ACC112 (cell line): ENCODE measurements at regions not wholly inside any gene's neighbourhood (a gene's known extent, or its start where the extent isn't known, plus 50 kb on each side); places are given as distances from the start of the nearest gene placed in this dataset.

Experiments
- H2AFZ ChIP-seq: fragments of 200-600 bp; sonication (generic); one replicate; pipeline ENCODE4 v1.6.0; 2017; ENCODE audit warnings: antibody characterized with exemption, low read length; ENCODE audit not compliant: unreplicated experiment
- H3K27ac ChIP-seq: fragments of 200-600 bp; sonication (generic); 2 replicates; pipeline ENCODE4 v1.5.1; 2014; ENCODE audit warnings: low read depth, mild to moderate bottlenecking, antibody characterized with exemption, low read length, moderate library complexity
- H3K27me3 ChIP-seq: fragments of 200-600 bp; sonication (generic); 2 replicates; pipeline ENCODE4 v1.6.1; 2014; ENCODE audit warnings: mild to moderate bottlenecking, antibody characterized with exemption, low read length, moderate library complexity, mixed read lengths; ENCODE audit not compliant: insufficient read depth
- H3K36me3 ChIP-seq: fragments of 200-600 bp; sonication (generic); 2 replicates; pipeline ENCODE4 v1.6.1; 2016; ENCODE audit warnings: mild to moderate bottlenecking, antibody characterized with exemption, low read length, moderate library complexity, mixed read lengths; ENCODE audit not compliant: insufficient read depth
- H3K4me1 ChIP-seq: fragments of 200-600 bp; sonication (generic); one replicate; pipeline ENCODE4 v1.6.1; 2016; ENCODE audit warnings: low read length, mixed read lengths; ENCODE audit not compliant: insufficient read depth, unreplicated experiment, control insufficient read depth
- H3K4me3 ChIP-seq: fragments of 200-600 bp; sonication (generic); 2 replicates; pipeline ENCODE4 v1.5.1; 2014; ENCODE audit warnings: mild to moderate bottlenecking, low read depth, low read length
- H3K79me2 ChIP-seq: fragments of 200-600 bp; sonication (generic); one replicate; pipeline ENCODE4 v1.6.0; 2016; ENCODE audit warnings: low read length; ENCODE audit not compliant: control insufficient read depth, unreplicated experiment, insufficient read depth

DNA sequence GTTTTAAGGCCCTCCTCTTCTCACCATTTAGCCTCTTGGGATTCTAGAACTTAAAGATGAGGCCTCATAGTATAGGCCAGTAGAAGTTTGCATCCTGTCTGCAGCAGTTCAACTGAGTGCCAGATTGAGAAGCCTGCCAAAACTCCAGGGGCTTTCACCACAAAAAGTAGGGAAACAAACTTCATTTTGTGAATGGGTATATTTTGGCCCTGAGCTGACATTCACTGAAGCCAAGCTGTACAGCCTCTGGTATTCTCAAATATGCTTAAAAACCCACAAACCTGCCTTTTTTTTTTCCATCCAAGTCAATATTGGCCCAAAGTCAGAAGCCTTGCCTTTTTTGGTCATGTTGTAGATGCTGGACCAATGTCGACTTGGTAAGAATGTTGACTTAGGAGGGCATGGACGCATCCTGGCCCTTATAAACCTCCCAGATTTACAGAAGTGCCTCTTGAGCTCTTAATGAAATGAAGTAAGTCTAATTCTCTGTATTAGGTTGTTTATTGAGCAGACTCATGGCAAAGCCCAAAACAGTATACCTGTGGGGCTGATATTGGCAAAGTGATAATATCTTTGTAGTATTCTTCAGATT lies 337.5 kb downstream of the CHRM3 start:
- no peak overlapping the region for H2AFZ ChIP-seq
- H3K4me1 ChIP-seq, result no peaks in the 10 kb centered on the region
- no peaks in the 10 kb centered on the region for H3K27me3 ChIP-seq
- no peaks in the 10 kb centered on the region for H3K79me2 ChIP-seq
- no peaks in the 10 kb centered on the region for H3K36me3 ChIP-seq
- H3K4me3 ChIP-seq, result no peak overlapping the region
- no peak overlapping the region for H3K27ac ChIP-seq

GRCh38 chr1:239725371-239725770 lies 339.0 kb downstream of the CHRM3 start:
- no peaks in the 10 kb centered on the region for H3K4me1 ChIP-seq
- H3K79me2 ChIP-seq, result no peaks in the 10 kb centered on the region
- no peaks in the 10 kb centered on the region for H3K27me3 ChIP-seq
- no peak overlapping the region for H2AFZ ChIP-seq
- H3K36me3 ChIP-seq, result no peaks in the 10 kb centered on the region
- H3K4me3 ChIP-seq, result no peak overlapping the region
- no peak overlapping the region for H3K27ac ChIP-seq

DNA sequence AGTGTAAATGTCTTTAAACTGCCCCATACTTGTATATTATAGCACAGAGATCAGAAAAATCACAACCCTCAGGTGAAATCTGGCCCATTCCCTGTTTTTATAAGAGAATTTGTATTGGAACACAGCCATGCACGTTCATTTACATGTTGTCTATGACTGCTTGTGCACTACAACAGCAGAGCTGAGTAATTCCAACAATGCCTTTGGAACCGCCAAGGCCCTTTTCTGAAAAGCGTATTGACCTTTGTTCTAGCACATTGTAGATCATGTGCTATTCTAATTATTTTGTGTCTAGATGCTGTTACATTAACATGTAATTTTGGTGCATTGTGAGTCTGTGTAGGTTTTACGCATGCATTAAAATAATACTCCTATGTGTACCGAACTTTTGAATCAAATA lies 339.6 kb downstream of the CHRM3 start:
- Histone ChIP-seq H2AFZ (no peak overlapping the region), H3K4me1 (no peaks in the 10 kb centered on the region), H3K27ac (no peak overlapping the region), H3K4me3 (no peak overlapping the region), H3K36me3 (no peaks in the 10 kb centered on the region), H3K27me3 (no peaks in the 10 kb centered on the region), H3K79me2 (no peaks in the 10 kb centered on the region)

DNA sequence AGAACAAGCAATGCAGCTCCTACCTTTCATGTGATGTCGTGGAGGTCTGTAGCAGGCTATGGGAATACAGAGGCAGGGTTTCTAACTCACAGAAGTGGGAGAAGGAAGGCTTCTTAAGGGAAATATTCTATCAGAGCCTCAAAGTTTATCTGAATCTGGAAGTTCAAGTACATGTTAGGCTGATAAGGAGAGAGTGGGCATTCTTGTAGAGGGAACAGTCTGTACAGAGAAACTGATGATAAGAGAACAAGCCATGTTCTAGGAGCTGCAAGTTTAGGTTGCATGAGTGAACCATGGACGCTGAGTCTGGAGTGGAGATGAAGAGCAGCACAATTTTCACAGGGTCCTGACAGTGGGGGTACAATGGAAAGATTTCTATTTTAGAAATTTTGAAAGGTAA lies 344.0 kb downstream of the CHRM3 start:
- no peaks in the 10 kb centered on the region for H3K36me3 ChIP-seq
- no peak overlapping the region for H2AFZ ChIP-seq
- no peaks in the 10 kb centered on the region for H3K4me1 ChIP-seq
- no peaks in the 10 kb centered on the region for H3K27me3 ChIP-seq
- no peak overlapping the region for H3K27ac ChIP-seq
- H3K4me3 ChIP-seq, result no peak overlapping the region
- H3K79me2 ChIP-seq, result no peaks in the 10 kb centered on the region

DNA sequence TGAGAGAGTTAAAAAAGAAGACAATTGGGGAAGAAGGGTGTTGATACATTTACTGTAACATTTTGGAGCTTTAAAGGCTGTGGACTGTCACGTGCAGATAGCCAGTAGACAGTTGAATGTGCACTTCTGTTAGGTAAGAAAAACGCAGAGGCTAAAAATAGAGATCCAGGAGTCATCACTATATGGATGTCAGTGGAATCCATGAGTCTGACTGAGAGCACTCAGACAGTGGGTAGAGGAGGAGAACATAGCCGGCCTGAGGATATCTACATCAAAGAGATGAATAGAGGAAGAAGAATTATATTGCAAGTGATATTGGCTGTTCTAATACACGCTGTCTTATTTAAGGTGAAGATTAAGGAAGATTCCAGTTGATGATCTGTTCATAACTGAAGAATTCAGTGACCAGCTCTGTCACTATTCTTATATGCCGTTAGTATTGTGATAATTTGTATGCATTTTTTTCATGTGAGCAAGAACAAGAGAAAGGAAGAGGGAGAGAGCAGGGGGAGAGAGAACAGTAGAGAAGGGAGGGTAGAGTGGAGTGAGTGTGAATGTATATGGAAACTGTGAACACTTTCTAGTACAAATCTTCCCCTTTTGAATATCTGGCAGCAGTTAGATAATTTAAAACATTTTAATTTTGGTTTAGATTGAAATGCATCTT lies 344.8 kb downstream of the CHRM3 start:
- Histone ChIP-seq H3K27me3 (no peaks in the 10 kb centered on the region), H3K4me3 (no peak overlapping the region), H2AFZ (no peak overlapping the region), H3K36me3 (no peaks in the 10 kb centered on the region), H3K27ac (no peak overlapping the region), H3K79me2 (no peaks in the 10 kb centered on the region), H3K4me1 (no peaks in the 10 kb centered on the region)

GRCh38 chr1:239732770-239733169 lies 346.4 kb downstream of the CHRM3 start:
- H3K4me1 ChIP-seq, result no peaks in the 10 kb centered on the region
- H2AFZ ChIP-seq, result no peak overlapping the region
- no peaks in the 10 kb centered on the region for H3K27me3 ChIP-seq
- H3K36me3 ChIP-seq, result no peaks in the 10 kb centered on the region
- no peak overlapping the region for H3K4me3 ChIP-seq
- no peaks in the 10 kb centered on the region for H3K79me2 ChIP-seq
- H3K27ac ChIP-seq, result no peak overlapping the region

DNA sequence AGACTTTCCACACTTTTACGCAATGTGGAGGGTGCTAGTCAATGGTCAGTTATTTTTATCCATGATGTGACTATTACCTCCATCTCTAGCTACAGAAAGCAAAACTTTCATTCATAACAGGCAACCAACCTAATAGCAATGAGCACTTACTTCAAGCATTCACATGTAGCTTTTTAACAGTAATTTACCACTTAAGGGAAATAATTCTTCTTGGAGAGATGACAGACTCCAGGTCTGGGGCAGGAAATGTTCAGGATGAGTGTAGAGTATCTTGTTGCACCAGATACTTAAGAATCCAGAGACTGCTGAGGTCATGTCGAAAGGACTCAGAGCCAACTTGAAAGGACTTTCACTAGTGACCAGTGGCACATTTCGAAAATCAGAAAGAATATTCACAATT lies 347.6 kb downstream of the CHRM3 start:
- Histone ChIP-seq H2AFZ (no peak overlapping the region), H3K36me3 (no peaks in the 10 kb centered on the region)

GRCh38 chr1:239735111-239735510 lies 348.7 kb downstream of the CHRM3 start:
- Histone ChIP-seq H3K79me2 (no peaks in the 10 kb centered on the region), H3K27ac (no peak overlapping the region), H2AFZ (no peak overlapping the region), H3K27me3 (no peaks in the 10 kb centered on the region), H3K4me1 (no peaks in the 10 kb centered on the region), H3K36me3 (no peaks in the 10 kb centered on the region), H3K4me3 (no peak overlapping the region)

More for the DNA sequence above, 347.6 kb downstream of the CHRM3 start:
- Histone ChIP-seq H3K4me3 (no peak overlapping the region), H3K79me2 (no peaks in the 10 kb centered on the region), H3K27ac (no peak overlapping the region), H3K27me3 (no peaks in the 10 kb centered on the region), H3K4me1 (no peaks in the 10 kb centered on the region)

DNA sequence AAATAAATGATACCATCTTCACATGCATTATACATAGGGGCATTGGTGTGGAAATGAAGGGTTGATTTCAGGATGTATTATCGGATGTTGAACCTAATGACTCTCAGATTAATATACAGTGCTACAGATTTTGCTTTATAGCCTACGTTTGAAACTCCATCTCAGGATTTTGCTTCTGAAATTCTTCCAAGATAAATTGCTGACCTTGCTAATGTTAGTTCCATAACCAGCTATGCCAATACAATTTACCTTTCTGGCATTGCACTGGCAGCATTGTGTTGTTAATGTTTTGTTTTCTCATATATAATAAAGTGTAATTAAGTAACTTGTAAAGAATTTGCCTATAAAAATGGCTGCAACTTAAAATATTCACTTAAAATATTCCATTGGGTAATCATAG lies 350.1 kb downstream of the CHRM3 start:
- H3K79me2 ChIP-seq, result no peaks in the 10 kb centered on the region
- no peak overlapping the region for H3K4me3 ChIP-seq
- no peaks in the 10 kb centered on the region for H3K4me1 ChIP-seq

GRCh38 chr1:239739375-239739774 lies 352.3 kb upstream of the FMN2 start:
- Histone ChIP-seq H3K27ac (no peak overlapping the region), H2AFZ (no peak overlapping the region), H3K36me3 (no peaks in the 10 kb centered on the region), H3K4me1 (no peaks in the 10 kb centered on the region), H3K27me3 (no peaks in the 10 kb centered on the region), H3K4me3 (no peak overlapping the region), H3K79me2 (no peaks in the 10 kb centered on the region)

More for the DNA sequence above, 350.1 kb downstream of the CHRM3 start:
- Histone ChIP-seq H2AFZ (no peak overlapping the region), H3K27ac (no peak overlapping the region), H3K36me3 (no peaks in the 10 kb centered on the region), H3K27me3 (no peaks in the 10 kb centered on the region)

GRCh38 chr1:239739919-239740318 lies 351.8 kb upstream of the FMN2 start:
- Histone ChIP-seq H2AFZ (no peak overlapping the region), H3K27me3 (no peaks in the 10 kb centered on the region), H3K4me1 (no peaks in the 10 kb centered on the region), H3K4me3 (no peak overlapping the region), H3K36me3 (no peaks in the 10 kb centered on the region), H3K27ac (no peak overlapping the region), H3K79me2 (no peaks in the 10 kb centered on the region)
